ENCODE measurements at regions not wholly inside any gene's neighbourhood (a gene's known extent, or its start where the extent isn't known, plus 50 kb on each side); places are given as distances from the start of the nearest gene placed in this dataset.
"Not testable (repeated sequence)": the region's sequence is repeated elsewhere in the genome, so short reads cannot be mapped to it uniquely, and the experiment has no call there.

GRCh38 chr14:105909046-105909827 lies 382.9 kb downstream of the TMEM121 start:
- FAIRE-seq = no peak
- ChIA-PET POLR2A (no interaction called here), CTCF (no interaction called here)
- Histone ChIP-seq H3K27ac (no peak overlapping the region), H3K4me1 (no peaks in the 10 kb centered on the region), H3K4me2 (no peak overlapping the region), H3K4me3 (no peak overlapping the region), H3K9me3 (no peaks in the 10 kb centered on the region)
- no peak for TF ChIP-seq BHLHE40 (IDR thresholded peaks at IDR 0.05; ENCODE audit: low read depth, low read length)
- TF ChIP-seq RFX5 (IDR thresholded peaks at IDR 0.05) = no peak
- TF ChIP-seq MAFK (IDR thresholded peaks at IDR 0.05; ENCODE audit: partially characterized antibody) = no peak
- TF ChIP-seq EP300 (IDR thresholded peaks at IDR 0.05) = no peak
- no peak for TF ChIP-seq ELK1 (IDR thresholded peaks at IDR 0.05; ENCODE audit: low read depth, low read length)
- TF ChIP-seq POLR2AphosphoS2 (conservative IDR thresholded peaks at IDR 0.05; ENCODE audit: low read length) = no peak
- no peak for TF ChIP-seq ZNF302 (CRISPR knock-in tag; IDR thresholded peaks at IDR 0.05)
- TF ChIP-seq PHF8 (IDR thresholded peaks at IDR 0.05; ENCODE audit: borderline replicate concordance, low read depth) = no peak
- TF ChIP-seq FOSL2 (IDR thresholded peaks at IDR 0.05) = no peak
- no peak for TF ChIP-seq FOSL2 (CRISPR knock-in tag; IDR thresholded peaks at IDR 0.05)
- TF ChIP-seq JUN (IDR thresholded peaks at IDR 0.05) = no peak
- no peak for TF ChIP-seq CHD4 (IDR thresholded peaks at IDR 0.05; ENCODE audit: borderline replicate concordance)
- TF ChIP-seq NR3C1 (IDR thresholded peaks at IDR 0.05) = no peak
- no peak for TF ChIP-seq FOXS1 (CRISPR knock-in tag; IDR thresholded peaks at IDR 0.05)
- TF ChIP-seq RARB (CRISPR knock-in tag; IDR thresholded peaks at IDR 0.05) = no peak
- no peak for TF ChIP-seq HES2 (IDR thresholded peaks at IDR 0.05)
- no peak for TF ChIP-seq HMGXB4 (CRISPR knock-in tag; IDR thresholded peaks at IDR 0.05; ENCODE audit: borderline replicate concordance)
- no peak for TF ChIP-seq HOXA7 (CRISPR knock-in tag; IDR thresholded peaks at IDR 0.05)
- TF ChIP-seq FOSB (CRISPR knock-in tag; IDR thresholded peaks at IDR 0.05) = no peak
- WGBS (ENCODE audit: missing lambda C conversion rate) = 50% methylated on average over 4 of the region's 14 CpGs
- ATAC-seq = no peak
- no peak for DNase-seq (ENCODE audit: low read depth in 1 of 2, low spot score in 1 of 2)

- POLR2A ChIA-PET; FAIRE-seq; ATAC-seq; CTCF ChIA-PET; H3K9me3 ChIP-seq; H3K4me3 ChIP-seq; H3K4me1 ChIP-seq; DNase-seq (ENCODE audit: low read depth in 1 of 2, low spot score in 1 of 2); H3K4me2 ChIP-seq; H3K27ac ChIP-seq: not testable (repeated sequence)
- WGBS (ENCODE audit: missing lambda C conversion rate) = 80% methylated on average over 4 of the region's 14 CpGs
These were observed 383.4 kb downstream of the TMEM121 start for GRCh38 chr14:105909828-105910120.

GRCh38 chr14:105910426-105910825 lies 384.0 kb downstream of the TMEM121 start:
- no peaks in the 10 kb centered on the region for H3K9me3 ChIP-seq
- no peak for FAIRE-seq
- no peaks in the 10 kb centered on the region for H3K4me1 ChIP-seq
- WGBS (ENCODE audit: missing lambda C conversion rate) = 21% methylated on average over 3 of the region's 6 CpGs
- H3K4me3 ChIP-seq = no peak overlapping the region
- no peak for ATAC-seq
- H3K4me2 ChIP-seq = no peak overlapping the region
- TF ChIP-seq SMC3 (IDR thresholded peaks at IDR 0.05) (no peak), ATOH8 (CRISPR knock-in tag; IDR thresholded peaks at IDR 0.05; ENCODE audit: low read depth) (no peak), HMGXB4 (CRISPR knock-in tag; IDR thresholded peaks at IDR 0.05; ENCODE audit: borderline replicate concordance) (no peak), TFCP2L1 (CRISPR knock-in tag; IDR thresholded peaks at IDR 0.05) (no peak), GATA3 (IDR thresholded peaks at IDR 0.05; ENCODE audit: borderline replicate concordance) (no peak), RCOR1 (IDR thresholded peaks at IDR 0.05; ENCODE audit: low read depth, low read length) (no peak), CEBPB (IDR thresholded peaks at IDR 0.05) (no peak), TP53 (CRISPR knock-in tag; IDR thresholded peaks at IDR 0.05) (no peak), HOXB5 (CRISPR knock-in tag; IDR thresholded peaks at IDR 0.05) (no peak), FOSL2 (IDR thresholded peaks at IDR 0.05) (no peak), FOSL2 (CRISPR knock-in tag; IDR thresholded peaks at IDR 0.05) (no peak), FOXS1 (CRISPR knock-in tag; IDR thresholded peaks at IDR 0.05) (no peak), MYC (IDR thresholded peaks at IDR 0.05; ENCODE audit: borderline replicate concordance, low read length) (no peak)
- no peak for DNase-seq (ENCODE audit: low read depth in 1 of 2, low spot score in 1 of 2)
- ChIA-PET CTCF (no interaction called here), POLR2A (no interaction called here)
- H3K27ac ChIP-seq = no peak overlapping the region
